Adrenal gland (tissue), 9 donors: ENCODE measurements at regions not wholly inside any gene's neighbourhood (a gene's known extent, or its start where the extent isn't known, plus 50 kb on each side); places are given as distances from the start of the nearest gene placed in this dataset.

Source experiments
- DNase-seq, 7 donors: peaks; one replicate each; pipeline ENCODE4 v3.0.0-alpha.2; 2019 to 2020
- H3K27ac ChIP-seq, 5 donors: fragments of 200-600 bp; sonication (generic) in 4 of 5; 1 replicate in 3 of 5; 2 replicates in 2 of 5; pipeline versions ENCODE4 v1.5.1 to v1.8.0; 2016 to 2020; ENCODE audit warnings: mild to moderate bottlenecking in 1 of 5
- H3K27me3 ChIP-seq: fragments of 200-600 bp; 2 replicates; pipeline ENCODE4 v1.8.0; 2021
- H3K36me3 ChIP-seq, 2 donors: fragments of 200-600 bp; replicated peaks in 1 of 2; 1 replicate in 1 of 2; 2 replicates in 1 of 2; pipeline versions ENCODE4 v1.5.1 to v1.8.0; 2018 to 2022
- H3K4me1 ChIP-seq, 2 donors: fragments of 200-600 bp; replicated peaks in 1 of 2; 1 replicate in 1 of 2; 2 replicates in 1 of 2; pipeline versions ENCODE4 v1.5.1 to v1.8.0; 2018 to 2021
- H3K4me3 ChIP-seq, 4 donors: fragments of 200-600 bp; sonication (generic) in 3 of 4; one replicate each; pipeline ENCODE4 v1.5.1; 2016 to 2018
- H3K9me3 ChIP-seq, 3 donors: fragments of 200-600 bp; sonication (generic) in 1 of 3; replicated peaks in 1 of 3; 1 replicate in 2 of 3; 2 replicates in 1 of 3; pipeline versions ENCODE4 v1.5.1 to v1.8.0; 2016 to 2021
- POLR2A ChIP-seq, 2 donors: fragments of 450-650 bp; IDR thresholded peaks; one replicate each; pipeline ENCODE4 v1.6.1; 2017; ENCODE audit warnings: antibody characterized with exemption in 2 of 2, mild to moderate bottlenecking in 2 of 2, moderate library complexity in 1 of 2
- WGBS, 4 donors: extraction: QIAGEN DNeasy Blood & Tissue Kit in 2 of 4; methylation state at CpG; one replicate each; pipeline versions ENCODE4 v1.1.5 to v1.1.7; 2013 to 2017; 5-methylcytosine and 5-hydroxymethylcytosine counted together
- intact Hi-C, 2 donors: fragments of 100-400 bp; cut with DNase I; formaldehyde crosslinking; loops; one replicate each; pipeline versions ENCODE4 v1.14.1 to v1.15.0; 2022 to 2023
- TF ChIP-seq, protein P1 (sequence below), 6 experiments: fragments of 450-650 bp in 4 of 6; fragments of 200-600 bp in 2 of 6; sonication (generic) in 1 of 6; IDR thresholded peaks; 1 replicate in 5 of 6; 2 replicates in 1 of 6; pipeline versions ENCODE4 v1.5.1 to v1.8.0; 2016 to 2021; ENCODE audit warnings: antibody characterized with exemption in 6 of 6, mild to moderate bottlenecking in 2 of 6, moderate library complexity in 1 of 6
- donor health status: healthy with polysubstance abuse.
- donor health status: Bipolar disorder and iron deficiency.
- donor health status: DM: yes; HTN: yes; CAD: no.
- donor health status: DM: no; HTN: no; CAD: no.
- donor health status: DM: no; HTN: no; CAD: no.

DNA sequence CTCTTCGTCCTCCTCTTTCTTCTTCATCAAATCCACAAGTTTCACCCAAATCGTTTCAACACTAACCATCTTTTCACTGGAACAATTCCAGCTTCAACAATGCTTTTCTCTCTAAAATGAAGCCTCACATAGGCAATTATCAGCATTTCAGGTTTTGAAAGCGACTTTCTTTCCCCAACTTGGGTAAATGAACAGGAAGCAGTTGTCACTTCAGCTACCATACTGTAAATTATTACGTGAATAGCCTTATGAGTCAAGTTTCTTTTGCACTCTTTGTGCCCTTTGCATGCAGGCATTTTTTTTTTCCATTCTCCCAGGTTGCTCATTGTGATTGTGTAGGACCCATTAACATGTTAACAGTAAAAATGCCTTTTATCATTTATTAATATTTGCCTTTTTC lies 121.7 kb upstream of the BTBD3 start:
- no peaks in the 10 kb centered on the region for H3K27me3 ChIP-seq
- TF ChIP-seq POLR2A (IDR thresholded peaks at IDR 0.05): no peak
- TF ChIP-seq, protein P1, sequence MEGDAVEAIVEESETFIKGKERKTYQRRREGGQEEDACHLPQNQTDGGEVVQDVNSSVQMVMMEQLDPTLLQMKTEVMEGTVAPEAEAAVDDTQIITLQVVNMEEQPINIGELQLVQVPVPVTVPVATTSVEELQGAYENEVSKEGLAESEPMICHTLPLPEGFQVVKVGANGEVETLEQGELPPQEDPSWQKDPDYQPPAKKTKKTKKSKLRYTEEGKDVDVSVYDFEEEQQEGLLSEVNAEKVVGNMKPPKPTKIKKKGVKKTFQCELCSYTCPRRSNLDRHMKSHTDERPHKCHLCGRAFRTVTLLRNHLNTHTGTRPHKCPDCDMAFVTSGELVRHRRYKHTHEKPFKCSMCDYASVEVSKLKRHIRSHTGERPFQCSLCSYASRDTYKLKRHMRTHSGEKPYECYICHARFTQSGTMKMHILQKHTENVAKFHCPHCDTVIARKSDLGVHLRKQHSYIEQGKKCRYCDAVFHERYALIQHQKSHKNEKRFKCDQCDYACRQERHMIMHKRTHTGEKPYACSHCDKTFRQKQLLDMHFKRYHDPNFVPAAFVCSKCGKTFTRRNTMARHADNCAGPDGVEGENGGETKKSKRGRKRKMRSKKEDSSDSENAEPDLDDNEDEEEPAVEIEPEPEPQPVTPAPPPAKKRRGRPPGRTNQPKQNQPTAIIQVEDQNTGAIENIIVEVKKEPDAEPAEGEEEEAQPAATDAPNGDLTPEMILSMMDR (IDR thresholded peaks at IDR 0.05): no peak
- no peak overlapping the region for H3K27ac ChIP-seq
- H3K4me1 ChIP-seq: peaks cover 0 to 24% of the 10 kb centered on the region in 2 donors
- H3K36me3 ChIP-seq: no peaks in the 10 kb centered on the region
- intact Hi-C loops: no loop called here
- DNase-seq: no peak
- no peak overlapping the region for H3K4me3 ChIP-seq
- no peaks in the 10 kb centered on the region for H3K9me3 ChIP-seq
- 37 to 65% (median 59%) methylated on average over 4 of the region's 4 CpGs for WGBS, 4 donors

DNA sequence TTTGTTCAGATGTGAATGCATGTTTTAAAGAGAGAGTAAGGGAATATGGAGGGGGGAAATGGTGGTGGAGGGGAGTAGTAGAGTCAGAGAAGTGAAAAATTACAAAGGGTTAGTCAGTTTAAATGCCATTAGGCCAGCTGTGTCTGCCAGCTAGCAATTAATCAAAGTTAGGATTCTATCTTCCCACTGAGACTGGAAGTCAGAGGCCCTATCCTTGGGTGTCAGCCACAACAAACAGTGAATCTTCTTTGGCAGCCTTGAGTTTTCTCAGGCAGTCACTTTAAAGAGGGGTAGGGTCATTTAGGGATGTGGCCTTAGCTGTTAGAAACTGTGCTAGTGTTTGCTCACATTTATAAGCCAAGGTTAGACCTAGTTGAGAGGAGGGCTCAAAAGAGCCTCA lies 120.5 kb upstream of the BTBD3 start:
- Histone ChIP-seq H3K9me3 (no peaks in the 10 kb centered on the region), H3K27me3 (no peaks in the 10 kb centered on the region), H3K4me3 (no peak overlapping the region), H3K36me3 (no peaks in the 10 kb centered on the region), H3K27ac (no peak overlapping the region), H3K4me1 (peaks cover 0 to 23% of the 10 kb centered on the region in 2 donors)
- intact Hi-C loops: no loop called here
- no peak for TF ChIP-seq POLR2A (IDR thresholded peaks at IDR 0.05)
- TF ChIP-seq, protein P1 (IDR thresholded peaks at IDR 0.05): no peak
- peak in 4 of 7 donors; percentile 16 to 31 (median 25) for DNase-seq

DNA sequence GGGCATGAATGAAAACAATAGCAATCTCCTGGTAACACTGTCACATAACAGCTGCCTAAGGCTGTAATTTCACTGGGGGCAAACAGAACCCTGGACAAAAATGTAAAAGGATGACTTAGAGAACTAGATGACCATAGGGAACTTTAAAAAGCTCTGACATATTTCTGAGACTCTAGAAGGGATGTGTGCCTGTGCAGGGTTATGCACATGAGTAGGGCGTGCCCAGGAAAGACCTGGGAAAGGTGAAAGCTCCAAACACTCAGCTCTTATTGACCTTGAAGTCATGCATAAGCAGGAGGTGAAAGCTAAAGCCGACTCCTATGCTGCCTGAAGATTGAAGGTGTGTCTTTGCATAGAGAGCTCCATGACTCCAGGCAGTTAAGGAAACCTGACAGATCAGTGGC lies 118.4 kb upstream of the BTBD3 start:
- no peaks in the 10 kb centered on the region for H3K27me3 ChIP-seq
- TF ChIP-seq, protein P1 (IDR thresholded peaks at IDR 0.05): no peak
- TF ChIP-seq POLR2A (IDR thresholded peaks at IDR 0.05): no peak
- H3K27ac ChIP-seq: no peak overlapping the region
- WGBS, 4 donors: 81 to 92% (median 88%) methylated on average over 2 of the region's 2 CpGs
- intact Hi-C loops: no loop called here
- H3K4me1 ChIP-seq: peaks cover 0 to 12% of the 10 kb centered on the region in 2 donors
- no peaks in the 10 kb centered on the region for H3K36me3 ChIP-seq
- no peaks in the 10 kb centered on the region for H3K9me3 ChIP-seq
- no peak overlapping the region for H3K4me3 ChIP-seq
- DNase-seq: no peak

DNA sequence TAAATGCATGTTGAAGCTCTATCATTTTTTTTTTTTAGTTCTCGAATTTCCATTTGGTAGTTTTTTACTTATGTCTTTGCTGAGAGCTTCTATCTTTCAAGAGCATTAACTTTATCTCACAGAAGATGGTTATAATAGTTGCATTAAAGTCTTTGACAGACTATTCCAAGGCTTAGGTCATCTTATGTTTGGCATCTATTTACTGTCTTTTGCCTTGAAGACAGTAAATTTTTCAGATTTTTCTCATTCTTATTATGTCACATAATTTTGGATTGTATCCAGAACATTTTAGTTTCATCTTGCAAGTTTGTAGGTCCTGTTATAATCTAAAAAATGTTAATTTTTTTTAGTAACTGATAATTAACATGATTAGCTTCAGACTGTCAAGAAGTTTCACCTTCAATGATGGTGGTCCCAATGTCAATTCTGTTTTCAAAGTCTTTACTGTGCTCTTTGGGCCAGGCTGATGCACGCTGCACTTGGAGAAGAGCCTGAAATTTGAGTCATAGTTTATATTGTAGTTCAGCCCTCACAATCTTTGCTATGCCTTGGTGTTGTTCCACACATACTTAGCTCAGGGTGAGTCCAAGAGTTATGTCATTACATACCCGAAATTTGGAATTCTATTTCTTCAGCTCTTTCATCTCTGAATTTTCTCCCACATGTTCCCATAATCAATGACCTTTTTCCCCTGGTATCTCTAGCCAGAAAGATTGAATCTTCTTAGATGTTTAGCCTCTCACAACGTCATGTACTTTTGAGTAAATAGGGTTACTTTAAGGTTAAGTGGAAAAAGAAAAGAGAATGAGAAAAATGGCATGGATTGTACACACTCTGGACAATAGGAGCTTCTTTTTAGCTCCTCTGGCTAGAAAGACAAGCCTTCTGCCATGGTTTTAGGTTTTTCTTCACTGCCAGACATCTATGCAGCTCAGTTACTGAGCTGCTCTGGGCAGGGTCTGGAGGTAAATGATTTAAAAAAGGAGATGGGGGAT lies 110.3 kb upstream of the BTBD3 start:
- peaks cover 7 to 16% of the 10 kb centered on the region in 2 donors for H3K4me1 ChIP-seq
- DNase-seq: peak in 5 of 7 donors; percentile 25 to 39 (median 33)
- 29 to 39% (median 34%) methylated on average over 4 of the region's 4 CpGs for WGBS, 4 donors
- TF ChIP-seq, protein P1 (IDR thresholded peaks at IDR 0.05): no peak
- peak overlapping the region in 1 of 5 donors; percentile 14 for H3K27ac ChIP-seq
- no peaks in the 10 kb centered on the region for H3K36me3 ChIP-seq
- no peaks in the 10 kb centered on the region for H3K9me3 ChIP-seq
- H3K27me3 ChIP-seq: no peaks in the 10 kb centered on the region
- intact Hi-C loops: no loop called here
- H3K4me3 ChIP-seq: no peak overlapping the region
